H9 (cell line): ENCODE measurements at regions not wholly inside any gene's neighbourhood (a gene's known extent, or its start where the extent isn't known, plus 50 kb on each side); places are given as distances from the start of the nearest gene placed in this dataset.

ENCODE experiments used
- DNase-seq: peaks from one replicate; pipeline ENCODE4 v3.0.0-alpha.2; 2017
- H2AFZ ChIP-seq: one replicate; pipeline ENCODE4 v1.6.1; 2013; ENCODE audit warnings: mild to moderate bottlenecking, low read length, control low read depth, moderate library complexity
- H2AK5ac ChIP-seq: 2 replicates; pipeline ENCODE4 v1.6.1; 2013; ENCODE audit warnings: low read length, control low read depth, mixed read lengths; ENCODE audit not compliant: insufficient read length
- H2BK120ac ChIP-seq: one replicate; pipeline ENCODE4 v1.6.1; 2013; ENCODE audit warnings: low read depth, mild to moderate bottlenecking, low read length, control low read depth, inconsistent platforms; ENCODE audit not compliant: poor library complexity, severe bottlenecking
- H2BK12ac ChIP-seq: 2 replicates; pipeline ENCODE4 v1.6.1; 2013; ENCODE audit warnings: low read length, control low read depth, mixed read lengths, low read depth; ENCODE audit not compliant: insufficient read length
- H2BK15ac ChIP-seq: 2 replicates; pipeline ENCODE4 v1.6.1; 2013; ENCODE audit warnings: low read depth, low read length, control low read depth
- H2BK20ac ChIP-seq: one replicate; pipeline ENCODE4 v1.6.1; 2013; ENCODE audit warnings: low read depth, mild to moderate bottlenecking, low read length, control low read depth, inconsistent platforms; ENCODE audit not compliant: poor library complexity, severe bottlenecking
- H2BK5ac ChIP-seq: 2 replicates; pipeline ENCODE4 v1.6.1; 2013; ENCODE audit warnings: low read length, control low read depth, mixed read lengths; ENCODE audit not compliant: insufficient read length
- H3K14ac ChIP-seq: 2 replicates; pipeline ENCODE4 v1.6.1; 2013; ENCODE audit warnings: low read length, control low read depth; ENCODE audit not compliant: insufficient read depth
- H3K18ac ChIP-seq: 2 replicates; pipeline ENCODE4 v1.6.1; 2013; ENCODE audit warnings: low read depth, mild to moderate bottlenecking, mixed read lengths, low read length, control low read depth; ENCODE audit not compliant: insufficient read length
- H3K23ac ChIP-seq: 2 replicates; pipeline ENCODE4 v1.6.1; 2013; ENCODE audit warnings: low read length, control low read depth, mixed read lengths, low read depth; ENCODE audit not compliant: insufficient read length
- H3K23me2 ChIP-seq: 2 replicates; pipeline ENCODE4 v1.6.1; 2013; ENCODE audit warnings: low read depth, mild to moderate bottlenecking, mixed read lengths, low read length, control low read depth; ENCODE audit not compliant: insufficient read length, poor library complexity, severe bottlenecking
- H3K27ac ChIP-seq: 2 replicates; pipeline ENCODE4 v1.5.1; 2013; ENCODE audit warnings: low read length, control low read depth, mixed read lengths, low read depth; ENCODE audit not compliant: insufficient read length
- H3K27me3 ChIP-seq: 2 replicates; pipeline ENCODE4 v1.6.1; 2013; ENCODE audit warnings: low read length, control low read depth, inconsistent platforms; ENCODE audit not compliant: insufficient read depth
- H3K4ac ChIP-seq: 2 replicates; pipeline ENCODE4 v1.6.1; 2013; ENCODE audit warnings: low read depth, mild to moderate bottlenecking, control low read depth, inconsistent platforms, low read length, moderate library complexity
- H3K4me1 ChIP-seq: 2 replicates; pipeline ENCODE4 v1.6.1; 2013; ENCODE audit warnings: low read length, control low read depth, inconsistent platforms; ENCODE audit not compliant: insufficient read depth
- H3K4me2 ChIP-seq: 2 replicates; pipeline ENCODE4 v1.6.1; 2013; ENCODE audit warnings: low read length, control low read depth, mixed read lengths; ENCODE audit not compliant: insufficient read length, insufficient read depth
- H3K56ac ChIP-seq: 2 replicates; pipeline ENCODE4 v1.6.1; 2013; ENCODE audit warnings: low read depth, mild to moderate bottlenecking, mixed read lengths, low read length, control low read depth; ENCODE audit not compliant: insufficient read length
- H3K79me1 ChIP-seq: 2 replicates; pipeline ENCODE4 v1.6.1; 2013; ENCODE audit warnings: low read depth, mild to moderate bottlenecking, moderate library complexity, low read length, control low read depth, inconsistent platforms; ENCODE audit not compliant: insufficient read depth, poor library complexity, severe bottlenecking
- H3K79me2 ChIP-seq: 2 replicates; pipeline ENCODE4 v1.6.1; 2013; ENCODE audit warnings: low read length, control low read depth, inconsistent platforms; ENCODE audit not compliant: insufficient read depth
- H3K9ac ChIP-seq: 2 replicates; pipeline ENCODE4 v1.6.1; 2013; ENCODE audit warnings: low read length, control low read depth, mixed read lengths; ENCODE audit not compliant: insufficient read length; ENCODE audit errors: extremely low read depth
- H3K9me3 ChIP-seq: one replicate; pipeline ENCODE4 v1.6.1; 2013; ENCODE audit warnings: low read depth, low read length, inconsistent platforms; ENCODE audit not compliant: control insufficient read depth
- H3T11ph ChIP-seq: one replicate; pipeline ENCODE4 v1.6.1; 2013; ENCODE audit warnings: mild to moderate bottlenecking, low read length, control low read depth, inconsistent platforms
- H4K20me1 ChIP-seq: one replicate; pipeline ENCODE4 v1.6.1; 2013; ENCODE audit not compliant: control insufficient read depth, insufficient read length, insufficient read depth
- H4K5ac ChIP-seq: 2 replicates; pipeline ENCODE4 v1.6.1; 2013; ENCODE audit warnings: low read depth, mild to moderate bottlenecking, mixed read lengths, low read length, control low read depth; ENCODE audit not compliant: insufficient read length
- H4K8ac ChIP-seq: replicated peaks from 2 replicates; pipeline ENCODE4 v1.6.1; 2013; ENCODE audit warnings: low read length, control low read depth, mixed read lengths, low read depth; ENCODE audit not compliant: insufficient read length
- H4K91ac ChIP-seq: 2 replicates; pipeline ENCODE4 v1.6.1; 2013; ENCODE audit warnings: low read depth, mild to moderate bottlenecking, moderate library complexity, mixed read lengths, low read length, control low read depth; ENCODE audit not compliant: insufficient read length
- H3K27ac Mint-ChIP-seq, 3 experiments: 2 replicates in 2 of 3; 3 replicates in 1 of 3; pipeline ENCODE4 v1.8.0; 2020 to 2021; ENCODE audit warnings: mixed read lengths in 3 of 3, mild to moderate bottlenecking in 1 of 3, moderate library complexity in 1 of 3
- H3K27me3 Mint-ChIP-seq: 2 replicates; pipeline ENCODE4 v1.8.0; 2021; ENCODE audit warnings: low read depth, mild to moderate bottlenecking, moderate library complexity, mixed read lengths
- H3K36me3 Mint-ChIP-seq, 3 experiments: 2 replicates in 2 of 3; 3 replicates in 1 of 3; pipeline ENCODE4 v1.8.0; 2020 to 2021; ENCODE audit warnings: low read depth in 3 of 3, mixed read lengths in 3 of 3; ENCODE audit not compliant: insufficient read depth in 1 of 3
- H3K4me1 Mint-ChIP-seq, 2 experiments: 2 replicates each; pipeline ENCODE4 v1.8.0; 2020; ENCODE audit warnings: mixed read lengths in 2 of 2
- H3K4me3 Mint-ChIP-seq, 2 experiments: 2 replicates in 1 of 2; 3 replicates in 1 of 2; pipeline ENCODE4 v1.8.0; 2020 to 2021; ENCODE audit warnings: mild to moderate bottlenecking in 2 of 2, mixed read lengths in 2 of 2, moderate library complexity in 1 of 2
- H3K9me3 Mint-ChIP-seq, 2 experiments: 2 replicates in 1 of 2; 3 replicates in 1 of 2; pipeline ENCODE4 v1.8.0; 2020; ENCODE audit warnings: mild to moderate bottlenecking in 2 of 2, mixed read lengths in 2 of 2, moderate library complexity in 1 of 2
- WGBS: extraction: QIAGEN DNeasy Blood & Tissue Kit; methylation state at CpG from one replicate; pipeline ENCODE4 v1.1.7; 2013; ENCODE audit warnings: missing lambda C conversion rate, low lambda C conversion rate, mixed read lengths; ENCODE audit not compliant: insufficient read length; ENCODE audit errors: extremely low coverage; 5-methylcytosine and 5-hydroxymethylcytosine counted together
- TF ChIP-seq, protein P1 (sequence below): fragments of 200-600 bp; sonication (generic); conservative IDR thresholded peaks from 3 replicates; pipeline ENCODE4 v1.8.0; 2021; ENCODE audit warnings: antibody characterized with exemption, mild to moderate bottlenecking

DNA sequence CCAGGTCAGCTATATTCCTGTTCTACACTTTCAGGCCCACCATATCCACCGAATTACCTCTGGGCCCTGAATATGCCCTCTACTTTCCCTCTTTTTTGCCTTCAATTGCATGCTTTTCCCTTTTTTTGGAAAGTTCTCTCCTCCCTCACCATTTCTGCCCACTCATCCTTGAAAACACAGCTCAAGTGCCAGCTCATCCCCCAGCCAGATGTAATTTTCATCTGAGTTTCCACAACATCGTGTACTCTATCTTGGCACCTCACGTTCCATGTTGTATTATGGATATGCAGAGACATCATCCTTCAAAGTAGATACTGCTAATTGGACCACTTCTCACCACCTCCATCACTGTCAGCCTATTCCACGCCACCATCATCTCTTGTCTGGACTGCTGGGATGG, 129.8 kb upstream of the HSD17B12 start:
- Histone ChIP-seq H4K91ac (no peak overlapping the region), H2AK5ac (no peak overlapping the region), H3K18ac (no peak overlapping the region), H3T11ph (no peak overlapping the region), H2BK5ac (no peak overlapping the region), H3K56ac (no peak overlapping the region), H4K5ac (no peak overlapping the region), H2BK12ac (no peak overlapping the region), H3K23ac (no peak overlapping the region), H4K8ac (no peak overlapping the region), H3K9me3 (no peaks in the 10 kb centered on the region), H2BK20ac (no peak overlapping the region), H3K14ac (no peak overlapping the region), H3K4me1 (peaks cover 4% of the 10 kb centered on the region; the same call in 1 of the 2 replicates), H3K23me2 (no peaks in the 10 kb centered on the region), H3K27me3 (peaks cover 13% of the 10 kb centered on the region), H2BK120ac (no peak overlapping the region), H3K79me2 (no peaks in the 10 kb centered on the region), H3K4ac (no peak overlapping the region), H3K79me1 (no peaks in the 10 kb centered on the region), H2BK15ac (no peak overlapping the region), H3K4me2 (no peak overlapping the region), H2AFZ (no peak overlapping the region), H4K20me1 (no peaks in the 10 kb centered on the region), H3K9ac (no peak overlapping the region), H3K27ac (no peak overlapping the region)
- peaks cover 34 to 37% of the 10 kb centered on the region in 2 experiments for H3K4me1 Mint-ChIP-seq
- TF ChIP-seq, protein P1, sequence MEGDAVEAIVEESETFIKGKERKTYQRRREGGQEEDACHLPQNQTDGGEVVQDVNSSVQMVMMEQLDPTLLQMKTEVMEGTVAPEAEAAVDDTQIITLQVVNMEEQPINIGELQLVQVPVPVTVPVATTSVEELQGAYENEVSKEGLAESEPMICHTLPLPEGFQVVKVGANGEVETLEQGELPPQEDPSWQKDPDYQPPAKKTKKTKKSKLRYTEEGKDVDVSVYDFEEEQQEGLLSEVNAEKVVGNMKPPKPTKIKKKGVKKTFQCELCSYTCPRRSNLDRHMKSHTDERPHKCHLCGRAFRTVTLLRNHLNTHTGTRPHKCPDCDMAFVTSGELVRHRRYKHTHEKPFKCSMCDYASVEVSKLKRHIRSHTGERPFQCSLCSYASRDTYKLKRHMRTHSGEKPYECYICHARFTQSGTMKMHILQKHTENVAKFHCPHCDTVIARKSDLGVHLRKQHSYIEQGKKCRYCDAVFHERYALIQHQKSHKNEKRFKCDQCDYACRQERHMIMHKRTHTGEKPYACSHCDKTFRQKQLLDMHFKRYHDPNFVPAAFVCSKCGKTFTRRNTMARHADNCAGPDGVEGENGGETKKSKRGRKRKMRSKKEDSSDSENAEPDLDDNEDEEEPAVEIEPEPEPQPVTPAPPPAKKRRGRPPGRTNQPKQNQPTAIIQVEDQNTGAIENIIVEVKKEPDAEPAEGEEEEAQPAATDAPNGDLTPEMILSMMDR = no peak
- DNase-seq = no peak
- H3K9me3 Mint-ChIP-seq = peaks cover 2 to 4% of the 10 kb centered on the region in 2 experiments; a peak in 3 of 5 replicates
- peaks cover 0 to 5% (median 2%) of the 10 kb centered on the region in 3 experiments; a peak in 3 of 7 replicates for H3K36me3 Mint-ChIP-seq
- no peak overlapping the region for H3K4me3 Mint-ChIP-seq
- H3K27me3 Mint-ChIP-seq = peaks cover 67% of the 10 kb centered on the region
- WGBS = no CpG with 5 or more reads among the region's 4 CpGs
- H3K27ac Mint-ChIP-seq = no peak overlapping the region
